H1 (cell line): ENCODE measurements at regions not wholly inside any gene's neighbourhood (a gene's known extent, or its start where the extent isn't known, plus 50 kb on each side); places are given as distances from the start of the nearest gene placed in this dataset.

Experiments used
- CTCF ChIA-PET: fragments of 300-600 bp; sonication (Branson Sonifier 250); formaldehyde crosslinking; loops from one replicate; lab custom pipeline; 2021; ENCODE audit not compliant: partially characterized antibody; lab: Charles Lee
- POLR2A ChIA-PET: fragments of 300-600 bp; sonication (Branson Sonifier 250); formaldehyde crosslinking; loops from one replicate; lab custom pipeline; 2021; ENCODE audit warnings: inconsistent platforms; ENCODE audit not compliant: partially characterized antibody; lab: Charles Lee
- DNase-seq, 2 experiments: peaks; one replicate each; pipeline versions ENCODE4 v3.0.0 to v3.0.0-alpha.2; 2010 to 2022; ENCODE audit warnings: low spot score in 2 of 2, low read depth in 1 of 2, mixed read lengths in 1 of 2
- FAIRE-seq: peaks from 2 replicates; lab custom pipeline; 2011; peaks lifted over from hg19 to GRCh38; lab: Jason Lieb, UNC
- H2AFZ ChIP-seq: 2 replicates; pipeline ENCODE4 v1.8.1; 2012; ENCODE audit warnings: low read length, inconsistent platforms
- H2AK5ac ChIP-seq: 2 replicates; pipeline ENCODE4 v1.6.1; 2013; ENCODE audit warnings: low read depth, low read length
- H2BK120ac ChIP-seq: replicated peaks from 2 replicates; pipeline ENCODE3; 2013; ENCODE audit warnings: low read depth, low read length, inconsistent platforms
- H2BK12ac ChIP-seq: 2 replicates; pipeline ENCODE4 v1.6.1; 2013; ENCODE audit warnings: low read depth, low read length
- H2BK15ac ChIP-seq: 2 replicates; pipeline ENCODE4 v1.6.1; 2013; ENCODE audit warnings: low read length
- H2BK20ac ChIP-seq: 2 replicates; pipeline ENCODE4 v1.6.1; 2013; ENCODE audit warnings: low read length
- H2BK5ac ChIP-seq: 2 replicates; pipeline ENCODE4 v1.6.1; 2013; ENCODE audit warnings: low read depth, low read length
- H3K14ac ChIP-seq: 2 replicates; pipeline ENCODE4 v1.6.1; 2013; ENCODE audit warnings: inconsistent platforms; ENCODE audit not compliant: insufficient read length
- H3K18ac ChIP-seq: 2 replicates; pipeline ENCODE4 v1.6.1; 2013; ENCODE audit warnings: low read length; ENCODE audit errors: extremely low read depth
- H3K23ac ChIP-seq: 2 replicates; pipeline ENCODE4 v1.6.1; 2013; ENCODE audit warnings: inconsistent platforms; ENCODE audit not compliant: insufficient read length
- H3K23me2 ChIP-seq: 2 replicates; pipeline ENCODE4 v1.6.1; 2013; ENCODE audit warnings: low read depth, low read length
- H3K27ac ChIP-seq: 2 replicates; pipeline ENCODE4 v1.6.1; 2011; ENCODE audit warnings: low read depth, low read length, inconsistent platforms
- H3K27me3 ChIP-seq, 4 experiments: replicated peaks in 1 of 4; 1 replicate in 1 of 4; 2 replicates in 3 of 4; pipeline versions ENCODE4 v1.6.1 to v1.8.1; 2011 to 2013; ENCODE audit warnings: low read length in 3 of 4, mild to moderate bottlenecking in 3 of 4, inconsistent platforms in 2 of 4, mixed read lengths in 2 of 4, moderate library complexity in 1 of 4; ENCODE audit not compliant: control insufficient read depth in 3 of 4, insufficient read depth in 3 of 4; ENCODE audit errors: extremely low read depth in 1 of 4
- H3K36me3 ChIP-seq, 4 experiments: 2 replicates each; pipeline versions ENCODE4 v1.6.1 to v1.8.1; 2011 to 2013; ENCODE audit warnings: mild to moderate bottlenecking in 4 of 4, low read length in 3 of 4, moderate library complexity in 2 of 4, control low read depth in 1 of 4, inconsistent platforms in 1 of 4; ENCODE audit not compliant: insufficient read depth in 4 of 4, control insufficient read depth in 2 of 4
- H3K4ac ChIP-seq: replicated peaks from 2 replicates; pipeline ENCODE3; 2013; ENCODE audit warnings: low read length, low read depth, mixed read lengths, inconsistent platforms; ENCODE audit not compliant: insufficient read length
- H3K4me1 ChIP-seq, 4 experiments: replicated peaks in 1 of 4; 1 replicate in 1 of 4; 2 replicates in 3 of 4; pipeline versions ENCODE4 v1.6.1 to v1.8.1; 2011 to 2013; ENCODE audit warnings: low read length in 3 of 4, inconsistent platforms in 2 of 4, mixed read lengths in 1 of 4; ENCODE audit not compliant: insufficient read depth in 4 of 4, control insufficient read depth in 3 of 4
- H3K4me2 ChIP-seq, 2 experiments: 2 replicates each; pipeline versions ENCODE4 v1.6.1 to v1.8.1; 2011 to 2013; ENCODE audit warnings: low read depth in 2 of 2, low read length in 2 of 2, control low read depth in 1 of 2, inconsistent platforms in 1 of 2, mild to moderate bottlenecking in 1 of 2; ENCODE audit not compliant: insufficient read depth in 1 of 2
- H3K4me3 ChIP-seq, 4 experiments: fragments of 200-600, 300-600 bp in 1 of 4; sonication (generic), shearing (Covaris generic), sonication (Bioruptor Twin) in 1 of 4; 2 replicates each; pipeline versions ENCODE4 v1.5.1 to v1.8.1; 2011 to 2016; ENCODE audit warnings: low read length in 4 of 4, low read depth in 3 of 4, control low read depth in 2 of 4, inconsistent platforms in 2 of 4, mild to moderate bottlenecking in 2 of 4, mixed read lengths in 1 of 4, moderate library complexity in 1 of 4; ENCODE audit not compliant: insufficient read depth in 2 of 4; ENCODE audit errors: extremely low read depth in 1 of 4
- H3K56ac ChIP-seq: replicated peaks from 2 replicates; pipeline ENCODE3; 2013; ENCODE audit warnings: low read depth, mild to moderate bottlenecking, mixed read lengths, low read length, inconsistent platforms; ENCODE audit not compliant: insufficient read length
- H3K79me1 ChIP-seq: 2 replicates; pipeline ENCODE4 v1.6.1; 2013; ENCODE audit warnings: low read depth, low read length, control low read depth
- H3K79me2 ChIP-seq, 2 experiments: 2 replicates each; pipeline versions ENCODE4 v1.6.1 to v1.8.1; 2012 to 2013; ENCODE audit warnings: low read length in 2 of 2, mild to moderate bottlenecking in 2 of 2, inconsistent platforms in 1 of 2; ENCODE audit not compliant: insufficient read depth in 2 of 2, control insufficient read depth in 1 of 2
- H3K9ac ChIP-seq, 4 experiments: replicated peaks in 1 of 4; 1 replicate in 1 of 4; 2 replicates in 3 of 4; pipeline versions ENCODE4 v1.6.1 to v1.8.1; 2011 to 2013; ENCODE audit warnings: low read depth in 3 of 4, low read length in 3 of 4, control low read depth in 2 of 4, mild to moderate bottlenecking in 2 of 4, moderate library complexity in 2 of 4, inconsistent platforms in 1 of 4; ENCODE audit errors: extremely low read depth in 1 of 4
- H3K9me3 ChIP-seq, 2 experiments: 2 replicates each; pipeline versions ENCODE4 v1.6.1 to v1.8.1; 2012 to 2013; ENCODE audit warnings: mild to moderate bottlenecking in 2 of 2, moderate library complexity in 2 of 2, control low read depth in 1 of 2, inconsistent platforms in 1 of 2, low read depth in 1 of 2, low read length in 1 of 2, mixed read lengths in 1 of 2; ENCODE audit not compliant: insufficient read depth in 2 of 2
- H4K20me1 ChIP-seq, 2 experiments: replicated peaks in 1 of 2; 2 replicates each; pipeline versions ENCODE3 to v1.8.1; 2011 to 2013; ENCODE audit warnings: inconsistent platforms in 2 of 2, low read length in 2 of 2, mild to moderate bottlenecking in 1 of 2; ENCODE audit not compliant: insufficient read depth in 2 of 2, control insufficient read depth in 1 of 2
- H4K5ac ChIP-seq: 2 replicates; pipeline ENCODE4 v1.6.1; 2013; ENCODE audit warnings: low read length, low read depth, mixed read lengths, inconsistent platforms; ENCODE audit not compliant: insufficient read length
- H4K8ac ChIP-seq: 2 replicates; pipeline ENCODE4 v1.8.0; 2013; ENCODE audit warnings: mild to moderate bottlenecking, moderate library complexity, low read length, inconsistent platforms; ENCODE audit not compliant: insufficient read depth; ENCODE audit errors: extremely low read depth
- H4K91ac ChIP-seq: replicated peaks from 2 replicates; pipeline ENCODE3; 2013; ENCODE audit warnings: low read length, mixed read lengths, inconsistent platforms; ENCODE audit not compliant: insufficient read length
- NRF1 ChIP-seq: IDR thresholded peaks from 2 replicates; pipeline ENCODE4 v1.6.1; 2011; ENCODE audit warnings: mild to moderate bottlenecking, low read depth, low read length, improper control_type of control experiment
- RXRA ChIP-seq: IDR thresholded peaks from 2 replicates; pipeline ENCODE4 v1.6.1; 2011; ENCODE audit warnings: low read depth, mild to moderate bottlenecking, low read length, moderate library complexity; ENCODE audit not compliant: insufficient read depth
- SP1 ChIP-seq: IDR thresholded peaks from 2 replicates; pipeline ENCODE4 v1.6.1; 2011; ENCODE audit warnings: low read depth, low read length
- WGBS, 2 experiments: shearing (Covaris generic) in 1 of 2; methylation state at CpG; one replicate each; pipeline versions ENCODE4 v1.1.6 to v1.1.7; 2013 to 2015; ENCODE audit warnings: low lambda C conversion rate in 2 of 2, mixed read lengths in 2 of 2, inconsistent platforms in 1 of 2, low coverage in 1 of 2, missing lambda C conversion rate in 1 of 2; ENCODE audit not compliant: insufficient replicate concordance in 2 of 2, insufficient coverage in 1 of 2, insufficient read length in 1 of 2; ENCODE audit errors: extremely low coverage in 1 of 2, missing lambda C conversion rate in 1 of 2; 5-methylcytosine and 5-hydroxymethylcytosine counted together
- TF ChIP-seq, protein P1 (sequence below): IDR thresholded peaks from 2 replicates; pipeline ENCODE4 v1.6.1; 2012; ENCODE audit warnings: low read length, inconsistent platforms

DNA sequence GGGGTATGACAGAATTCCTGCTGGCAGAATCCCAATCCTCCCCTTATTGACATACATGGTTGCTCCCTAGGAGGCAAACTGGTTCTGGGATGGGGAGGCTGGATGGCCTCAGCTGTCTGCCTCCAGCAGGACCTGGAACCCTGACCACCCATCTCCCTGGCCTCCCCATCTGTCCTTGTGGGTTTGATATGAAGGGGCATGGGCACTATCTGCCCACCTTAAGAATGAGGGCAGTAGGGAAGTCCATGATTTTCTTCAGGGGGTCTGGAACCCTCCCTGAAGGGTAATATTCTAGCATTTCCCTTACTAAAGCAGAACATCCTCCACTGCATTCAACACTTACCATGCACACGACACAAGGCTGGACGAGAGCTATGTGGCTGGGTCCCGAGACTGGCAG, 113.6 kb downstream of the VAPA start:
- no peak overlapping the region for H2AFZ ChIP-seq
- peaks cover 0 to 4% of the 10 kb centered on the region in 2 experiments; a peak in 2 of 4 replicates for H3K9me3 ChIP-seq
- FAIRE-seq (no peak), DNase-seq (no peak)
- H2BK120ac ChIP-seq, result no peak overlapping the region
- no peaks in the 10 kb centered on the region for H3K79me2 ChIP-seq
- no peak overlapping the region for H3K18ac ChIP-seq
- H3K14ac ChIP-seq, result no peak overlapping the region
- ChIA-PET POLR2A (no interaction called here), CTCF (interaction anchor here (1.2 to 1.9 kb wide), 2 partner anchors 12 to 14 kb away, joined by 4 to 5 read pairs; no protein-coding TSS in a partner anchor)
- no peak overlapping the region for H2AK5ac ChIP-seq
- no peak overlapping the region for H2BK20ac ChIP-seq
- H2BK5ac ChIP-seq, result no peak overlapping the region
- no peak overlapping the region for H4K5ac ChIP-seq
- no peaks in the 10 kb centered on the region for H3K36me3 ChIP-seq
- H3K27ac ChIP-seq, result no peak overlapping the region
- H3K79me1 ChIP-seq, result no peaks in the 10 kb centered on the region
- no peak overlapping the region for H4K91ac ChIP-seq
- no peak overlapping the region for H3K4ac ChIP-seq
- no peak overlapping the region for H2BK12ac ChIP-seq
- no peak overlapping the region for H3K9ac ChIP-seq
- H3K56ac ChIP-seq, result no peak overlapping the region
- 90% methylated on average over 3 of the region's 3 CpGs; no CpG with 5 or more reads in 1 of the 2 experiments for WGBS, 2 experiments
- TF ChIP-seq NRF1 (no peak), SP1 (no peak), RXRA (no peak)
- TF ChIP-seq, protein P1, sequence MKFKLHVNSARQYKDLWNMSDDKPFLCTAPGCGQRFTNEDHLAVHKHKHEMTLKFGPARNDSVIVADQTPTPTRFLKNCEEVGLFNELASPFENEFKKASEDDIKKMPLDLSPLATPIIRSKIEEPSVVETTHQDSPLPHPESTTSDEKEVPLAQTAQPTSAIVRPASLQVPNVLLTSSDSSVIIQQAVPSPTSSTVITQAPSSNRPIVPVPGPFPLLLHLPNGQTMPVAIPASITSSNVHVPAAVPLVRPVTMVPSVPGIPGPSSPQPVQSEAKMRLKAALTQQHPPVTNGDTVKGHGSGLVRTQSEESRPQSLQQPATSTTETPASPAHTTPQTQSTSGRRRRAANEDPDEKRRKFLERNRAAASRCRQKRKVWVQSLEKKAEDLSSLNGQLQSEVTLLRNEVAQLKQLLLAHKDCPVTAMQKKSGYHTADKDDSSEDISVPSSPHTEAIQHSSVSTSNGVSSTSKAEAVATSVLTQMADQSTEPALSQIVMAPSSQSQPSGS, result no peak
- no peak overlapping the region for H4K8ac ChIP-seq
- H3K4me2 ChIP-seq, result no peak overlapping the region
- H4K20me1 ChIP-seq, result no peaks in the 10 kb centered on the region
- H3K27me3 ChIP-seq, result peaks cover 0 to 2% (median under 1%) of the 10 kb centered on the region in 4 experiments; a peak in 1 of 7 replicates
- H3K23ac ChIP-seq, result no peak overlapping the region
- H2BK15ac ChIP-seq, result no peak overlapping the region
- peaks cover 0 to 4% (median 4%) of the 10 kb centered on the region in 4 experiments; a peak in 3 of 7 replicates for H3K4me1 ChIP-seq
- H3K4me3 ChIP-seq, result no peak overlapping the region
- no peaks in the 10 kb centered on the region for H3K23me2 ChIP-seq
